Panc1 (cell line): ENCODE measurements at regions not wholly inside any gene's neighbourhood (a gene's known extent, or its start where the extent isn't known, plus 50 kb on each side); places are given as distances from the start of the nearest gene placed in this dataset.

Experiments used
- ATAC-seq: fragments of 200-7000 bp; cut with Tn5 transposase; 2 replicates; pipeline ENCODE4 v1.9.1; 2020; ENCODE audit warnings: mild to moderate bottlenecking, moderate library complexity
- BruUV-seq: library from RNA; stranded (reverse); fragments of 400-500 nt; replicated peaks from 2 replicates; lab custom pipeline; 2021; lab: Mats Ljungman, UMichigan
- CTCF ChIA-PET: fragments of 300-600 bp; sonication (Branson Sonifier 250); formaldehyde crosslinking; loops from one replicate; lab custom pipeline; 2022; ENCODE audit warnings: antibody characterized with exemption; lab: Charles Lee
- POLR2A ChIA-PET: fragments of 300-600 bp; sonication (Branson Sonifier 250); formaldehyde crosslinking; loops from one replicate; lab custom pipeline; 2022; ENCODE audit warnings: antibody characterized with exemption; lab: Charles Lee
- DNase-seq: peaks from one replicate; pipeline ENCODE4 v3.0.0-alpha.2; 2010; ENCODE audit warnings: low read depth, low spot score
- H3K27ac ChIP-seq: 2 replicates; pipeline ENCODE4 v1.5.1; 2011; ENCODE audit warnings: mild to moderate bottlenecking, low read length, inconsistent platforms
- H3K27me3 ChIP-seq: fragments of 200-500 bp; sonication (Bioruptor generic); 2 replicates; pipeline ENCODE4 v1.6.0; 2014; ENCODE audit warnings: low read length, inconsistent platforms; ENCODE audit not compliant: control insufficient read depth, insufficient read depth
- H3K36me3 ChIP-seq: fragments of 200-500 bp; sonication (Bioruptor generic); 2 replicates; pipeline ENCODE4 v1.5.1; 2014; ENCODE audit warnings: inconsistent platforms, mild to moderate bottlenecking, low read length, moderate library complexity; ENCODE audit not compliant: control insufficient read depth, insufficient read depth
- H3K4me1 ChIP-seq: 2 replicates; pipeline ENCODE4 v1.5.1; 2011; ENCODE audit warnings: inconsistent platforms, mild to moderate bottlenecking, low read length, moderate library complexity; ENCODE audit not compliant: control insufficient read depth, insufficient read depth
- H3K4me3 ChIP-seq, 2 experiments: 2 replicates each; pipeline ENCODE4 v1.5.1; 2011 to 2012; ENCODE audit warnings: low read depth in 2 of 2, low read length in 2 of 2, mild to moderate bottlenecking in 2 of 2, inconsistent platforms in 1 of 2, moderate library complexity in 1 of 2
- H3K9me3 ChIP-seq: fragments of 200-500 bp; sonication (Bioruptor generic); 2 replicates; pipeline ENCODE4 v1.5.1; 2014; ENCODE audit warnings: low read depth, mild to moderate bottlenecking, inconsistent platforms, low read length, moderate library complexity; ENCODE audit not compliant: control insufficient read depth, insufficient read depth
- CTCF ChIP-seq: fragments of 450-650 bp; IDR thresholded peaks from 2 replicates; pipeline ENCODE4 v1.5.1; 2017; ENCODE audit warnings: mild to moderate bottlenecking
- POLR2AphosphoS5 ChIP-seq: IDR thresholded peaks from 2 replicates; pipeline ENCODE4 v1.6.1; 2012; ENCODE audit warnings: mild to moderate bottlenecking, low read depth, low read length, moderate library complexity
- REST ChIP-seq, 2 experiments: IDR thresholded peaks; 2 replicates each; pipeline ENCODE4 v1.6.1; 2011 to 2012; ENCODE audit warnings: low read depth in 2 of 2, control low read depth in 1 of 2, low read length in 1 of 2, mild to moderate bottlenecking in 1 of 2, moderate library complexity in 1 of 2; ENCODE audit not compliant: insufficient read depth in 1 of 2
- SIN3A ChIP-seq: IDR thresholded peaks from 2 replicates; pipeline ENCODE4 v1.6.1; 2012; ENCODE audit warnings: low read depth, mild to moderate bottlenecking, low read length, moderate library complexity, borderline replicate concordance; ENCODE audit not compliant: insufficient read depth
- TCF7L2 ChIP-seq: IDR thresholded peaks from 2 replicates; pipeline ENCODE4 v1.6.1; 2011; ENCODE audit warnings: mild to moderate bottlenecking, low read depth, low read length, inconsistent platforms
- in situ Hi-C: cut with HindIII; loops from 2 replicates; pipeline ENCODE4 v1.10.0; 2016; ENCODE audit warnings: low sequenced_read_pairs, low pct_unique_long_range_greater_than_20kb
- intact Hi-C: fragments of 100-400 bp; cut with micrococcal nuclease; formaldehyde crosslinking; loops from one replicate; pipeline ENCODE4 v1.10.0; 2022; ENCODE audit not compliant: unreplicated experiment

- ATAC-seq (no peak), DNase-seq (no peak)
- no peaks in the 10 kb centered on the region for H3K9me3 ChIP-seq
- no peak overlapping the region for H3K27ac ChIP-seq
- no peaks in the 10 kb centered on the region for H3K4me1 ChIP-seq
- no peak overlapping the region for H3K4me3 ChIP-seq
- in situ Hi-C loops (no loop called here), intact Hi-C loops (no loop called here)
- ChIA-PET POLR2A (no interaction called here), CTCF (no interaction called here)
- BruUV-seq, result no TSS peak
- TF ChIP-seq REST (IDR thresholded peaks at IDR 0.05; ENCODE audit: insufficient read depth in 1 of 2, low read depth in 2 of 2, low read length in 1 of 2) (no peak), SIN3A (no peak), CTCF (no peak), TCF7L2 (no peak), POLR2AphosphoS5 (no peak)
- H3K36me3 ChIP-seq, result no peaks in the 10 kb centered on the region
- no peaks in the 10 kb centered on the region for H3K27me3 ChIP-seq
Measured at GRCh38 chr9:106414042-106414441, 448.9 kb upstream of the ZNF462 start.

GRCh38 chr9:106417685-106418084 is 445.3 kb upstream of the ZNF462 start:
- ChIA-PET CTCF (no interaction called here), POLR2A (no interaction called here)
- no TSS peak for BruUV-seq
- in situ Hi-C loops (no loop called here), intact Hi-C loops (no loop called here)
- H3K4me1 ChIP-seq, result no peaks in the 10 kb centered on the region
- H3K4me3 ChIP-seq, result no peak overlapping the region
- TF ChIP-seq REST (IDR thresholded peaks at IDR 0.05; ENCODE audit: insufficient read depth in 1 of 2, low read depth in 2 of 2, low read length in 1 of 2) (no peak), TCF7L2 (no peak), POLR2AphosphoS5 (no peak)
- no peaks in the 10 kb centered on the region for H3K36me3 ChIP-seq
- no peaks in the 10 kb centered on the region for H3K27me3 ChIP-seq
- ATAC-seq, result no peak
- H3K9me3 ChIP-seq, result no peaks in the 10 kb centered on the region
- DNase-seq, result no peak
- no peak overlapping the region for H3K27ac ChIP-seq
